ENCODE measurements at regions not wholly inside any gene's neighbourhood (a gene's known extent, or its start where the extent isn't known, plus 50 kb on each side); places are given as distances from the start of the nearest gene placed in this dataset.
"Not testable (repeated sequence)": the region's sequence is repeated elsewhere in the genome, so short reads cannot be mapped to it uniquely, and the experiment has no call there.

DNA sequence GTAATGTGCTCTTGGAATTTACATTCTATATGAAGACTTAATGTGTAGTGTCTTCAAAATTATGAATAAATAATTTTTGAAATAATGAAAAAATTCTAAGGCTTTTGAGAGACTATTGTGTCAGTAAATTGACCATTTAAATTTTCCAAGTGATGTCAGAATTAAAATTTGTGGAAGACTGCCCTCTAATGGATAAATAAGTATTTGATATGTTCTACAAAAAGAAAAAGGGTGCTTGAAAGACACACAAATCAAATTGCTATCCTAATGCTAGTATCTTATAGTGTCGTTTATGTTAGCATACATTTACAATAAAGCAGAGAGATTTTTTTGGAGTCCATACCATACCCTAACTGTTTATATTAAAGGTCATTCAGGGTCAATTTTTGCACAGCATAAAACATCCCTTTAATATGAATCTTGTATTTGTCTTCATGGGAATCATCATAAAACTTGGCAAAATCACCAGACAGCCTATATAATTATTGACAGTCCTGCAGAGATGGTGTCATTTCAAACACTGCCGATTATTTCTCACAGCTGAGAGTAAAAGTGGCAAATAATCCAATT lies 120.8 kb upstream of the SLC27A6 start:
- Mint-ChIP-seq H3K4me3 (no peak overlapping the region), H3K27ac (no peak overlapping the region), H3K4me1 (peaks cover 17% of the 10 kb centered on the region), H3K36me3 (peaks cover 10% of the 10 kb centered on the region), H3K27me3 (ENCODE audit: low read depth) (no peaks in the 10 kb centered on the region), H3K9me3 (peaks cover 24% of the 10 kb centered on the region)
- no peak for DNase-seq (ENCODE audit: low spot score in 2 of 2, unreplicated experiment in 2 of 2)
- peak; percentile 74 for TF ChIP-seq CTCF (IDR thresholded peaks at IDR 0.05; ENCODE audit: unreplicated experiment)

DNA sequence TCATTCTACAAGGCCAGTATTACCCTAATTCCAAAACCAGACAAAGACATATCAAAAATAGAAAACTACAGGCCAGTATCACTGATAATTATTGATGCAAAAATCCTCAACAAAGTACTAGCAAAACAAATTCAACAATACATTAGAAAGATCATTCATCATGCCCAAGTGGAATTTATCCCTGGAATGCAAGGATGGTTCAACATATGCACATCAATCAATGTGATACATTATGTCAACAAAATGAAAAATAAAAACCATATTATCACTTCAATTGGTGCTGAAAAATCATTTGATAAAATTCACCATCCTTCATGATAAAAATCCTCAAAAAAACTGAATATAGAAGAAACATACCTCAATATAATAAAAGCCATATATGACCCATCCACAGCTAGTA lies 115.2 kb upstream of the SLC27A6 start:
- no peak for DNase-seq (ENCODE audit: low spot score in 2 of 2, unreplicated experiment in 2 of 2)
- H3K9me3 Mint-ChIP-seq: peaks cover 56% of the 10 kb centered on the region
- TF ChIP-seq CTCF (IDR thresholded peaks at IDR 0.05; ENCODE audit: unreplicated experiment): no peak
- peaks cover 4% of the 10 kb centered on the region for H3K4me1 Mint-ChIP-seq
- H3K4me3 Mint-ChIP-seq: no peak overlapping the region
- peaks cover 2% of the 10 kb centered on the region for H3K27me3 Mint-ChIP-seq (ENCODE audit: low read depth)
- peaks cover 27% of the 10 kb centered on the region for H3K36me3 Mint-ChIP-seq
- H3K27ac Mint-ChIP-seq: no peak overlapping the region

DNA sequence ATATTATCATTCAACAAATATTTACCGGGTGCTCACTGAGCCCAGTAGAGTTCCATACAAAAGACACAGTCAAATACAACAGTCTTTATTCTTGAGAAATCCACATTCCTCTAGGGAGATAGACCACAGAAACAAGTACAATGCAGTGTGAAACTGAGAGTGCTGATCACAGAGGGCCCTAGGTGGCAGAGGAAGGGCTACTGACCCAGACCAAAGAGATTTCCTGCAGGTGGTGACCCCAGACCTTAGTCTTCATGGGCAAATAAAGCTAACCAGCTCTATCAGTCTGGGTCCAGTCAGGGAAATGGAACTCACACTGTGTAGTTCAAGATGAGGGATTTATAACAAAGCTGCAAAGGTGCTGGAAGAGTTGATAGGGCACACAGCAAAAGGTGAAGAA lies 110.4 kb upstream of the SLC27A6 start:
- Mint-ChIP-seq H3K27me3 (ENCODE audit: low read depth) (peaks cover 4% of the 10 kb centered on the region), H3K36me3 (peaks cover 18% of the 10 kb centered on the region), H3K27ac (no peak overlapping the region), H3K9me3 (peaks cover 41% of the 10 kb centered on the region), H3K4me1 (no peaks in the 10 kb centered on the region), H3K4me3 (no peak overlapping the region)
- no peak for DNase-seq (ENCODE audit: low spot score in 2 of 2, unreplicated experiment in 2 of 2)
- TF ChIP-seq CTCF (IDR thresholded peaks at IDR 0.05; ENCODE audit: unreplicated experiment): no peak

GRCh38 chr5:128857076-128857677 lies 108.1 kb upstream of the SLC27A6 start:
- Mint-ChIP-seq H3K27me3 (ENCODE audit: low read depth) (peaks cover 4% of the 10 kb centered on the region), H3K4me1 (no peaks in the 10 kb centered on the region), H3K9me3 (peaks cover 25% of the 10 kb centered on the region), H3K36me3 (peaks cover 6% of the 10 kb centered on the region), H3K27ac (no peak overlapping the region), H3K4me3 (no peak overlapping the region)
- no peak for TF ChIP-seq CTCF (IDR thresholded peaks at IDR 0.05; ENCODE audit: unreplicated experiment)
- DNase-seq (ENCODE audit: low spot score in 2 of 2, unreplicated experiment in 2 of 2): no peak

DNA sequence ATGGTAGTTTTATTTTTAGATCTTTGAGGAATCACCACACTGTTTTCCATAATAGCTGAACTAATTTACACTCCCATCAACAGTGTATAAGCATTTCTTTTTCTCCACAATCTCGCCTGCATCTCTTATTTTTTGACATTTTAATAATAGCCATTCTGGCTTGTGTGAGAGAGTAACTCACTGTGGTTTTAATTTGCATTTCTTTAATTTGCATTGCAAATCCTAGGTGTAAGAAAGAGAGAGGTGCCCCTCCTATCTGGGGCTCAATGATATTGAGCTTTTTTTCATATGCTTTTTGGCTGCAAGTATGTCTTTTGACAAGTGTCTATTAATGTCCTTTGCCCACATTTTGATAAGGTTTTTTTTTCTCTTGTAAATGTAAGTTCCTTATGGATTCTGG lies 106.3 kb upstream of the SLC27A6 start:
- no peak overlapping the region for H3K4me3 Mint-ChIP-seq
- H3K27me3 Mint-ChIP-seq (ENCODE audit: low read depth): peaks cover 4% of the 10 kb centered on the region
- H3K9me3 Mint-ChIP-seq: peaks cover 21% of the 10 kb centered on the region
- no peak for DNase-seq (ENCODE audit: low spot score in 2 of 2, unreplicated experiment in 2 of 2)
- no peak for TF ChIP-seq CTCF (IDR thresholded peaks at IDR 0.05; ENCODE audit: unreplicated experiment)
- H3K4me1 Mint-ChIP-seq: no peaks in the 10 kb centered on the region
- peaks cover 6% of the 10 kb centered on the region for H3K36me3 Mint-ChIP-seq
- H3K27ac Mint-ChIP-seq: no peak overlapping the region

GRCh38 chr5:128861155-128861554 lies 104.1 kb upstream of the SLC27A6 start:
- H3K36me3 Mint-ChIP-seq; H3K4me1 Mint-ChIP-seq; H3K4me3 Mint-ChIP-seq; H3K27me3 Mint-ChIP-seq (ENCODE audit: low read depth); H3K27ac Mint-ChIP-seq; DNase-seq (ENCODE audit: low spot score in 2 of 2, unreplicated experiment in 2 of 2): not testable (repeated sequence)
- peaks cover 24% of the 10 kb centered on the region for H3K9me3 Mint-ChIP-seq
